Panc1 (cell line): ENCODE measurements at regions not wholly inside any gene's neighbourhood (a gene's known extent, or its start where the extent isn't known, plus 50 kb on each side); places are given as distances from the start of the nearest gene placed in this dataset.

Source experiments
- POLR2AphosphoS5 ChIP-seq: IDR thresholded peaks from 2 replicates; pipeline ENCODE4 v1.6.1; 2012; ENCODE audit warnings: mild to moderate bottlenecking, low read depth, low read length, moderate library complexity
- REST ChIP-seq, 2 experiments: IDR thresholded peaks; 2 replicates each; pipeline ENCODE4 v1.6.1; 2011 to 2012; ENCODE audit warnings: low read depth in 2 of 2, control low read depth in 1 of 2, low read length in 1 of 2, mild to moderate bottlenecking in 1 of 2, moderate library complexity in 1 of 2; ENCODE audit not compliant: insufficient read depth in 1 of 2
- SIN3A ChIP-seq: IDR thresholded peaks from 2 replicates; pipeline ENCODE4 v1.6.1; 2012; ENCODE audit warnings: low read depth, mild to moderate bottlenecking, low read length, moderate library complexity, borderline replicate concordance; ENCODE audit not compliant: insufficient read depth
- TCF7L2 ChIP-seq: IDR thresholded peaks from 2 replicates; pipeline ENCODE4 v1.6.1; 2011; ENCODE audit warnings: mild to moderate bottlenecking, low read depth, low read length, inconsistent platforms
- TF ChIP-seq, protein P1 (sequence below): fragments of 450-650 bp; IDR thresholded peaks from 2 replicates; pipeline ENCODE4 v1.5.1; 2017; ENCODE audit warnings: mild to moderate bottlenecking

GRCh38 chr1:203932556-203932955, 71.2 kb downstream of the SNRPE start:
- TF ChIP-seq, protein P1, sequence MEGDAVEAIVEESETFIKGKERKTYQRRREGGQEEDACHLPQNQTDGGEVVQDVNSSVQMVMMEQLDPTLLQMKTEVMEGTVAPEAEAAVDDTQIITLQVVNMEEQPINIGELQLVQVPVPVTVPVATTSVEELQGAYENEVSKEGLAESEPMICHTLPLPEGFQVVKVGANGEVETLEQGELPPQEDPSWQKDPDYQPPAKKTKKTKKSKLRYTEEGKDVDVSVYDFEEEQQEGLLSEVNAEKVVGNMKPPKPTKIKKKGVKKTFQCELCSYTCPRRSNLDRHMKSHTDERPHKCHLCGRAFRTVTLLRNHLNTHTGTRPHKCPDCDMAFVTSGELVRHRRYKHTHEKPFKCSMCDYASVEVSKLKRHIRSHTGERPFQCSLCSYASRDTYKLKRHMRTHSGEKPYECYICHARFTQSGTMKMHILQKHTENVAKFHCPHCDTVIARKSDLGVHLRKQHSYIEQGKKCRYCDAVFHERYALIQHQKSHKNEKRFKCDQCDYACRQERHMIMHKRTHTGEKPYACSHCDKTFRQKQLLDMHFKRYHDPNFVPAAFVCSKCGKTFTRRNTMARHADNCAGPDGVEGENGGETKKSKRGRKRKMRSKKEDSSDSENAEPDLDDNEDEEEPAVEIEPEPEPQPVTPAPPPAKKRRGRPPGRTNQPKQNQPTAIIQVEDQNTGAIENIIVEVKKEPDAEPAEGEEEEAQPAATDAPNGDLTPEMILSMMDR, result no peak
- TF ChIP-seq POLR2AphosphoS5 (no peak), REST (IDR thresholded peaks at IDR 0.05; ENCODE audit: insufficient read depth in 1 of 2, low read depth in 2 of 2, low read length in 1 of 2) (no peak), SIN3A (no peak), TCF7L2 (no peak)
